Activated gamma-delta T cell (primary cell): ENCODE measurements at regions not wholly inside any gene's neighbourhood (a gene's known extent, or its start where the extent isn't known, plus 50 kb on each side); places are given as distances from the start of the nearest gene placed in this dataset.

Source experiments
- DNase-seq: peaks from one replicate; lab custom pipeline; 2025; lab: John Stamatoyannopoulos, UW

GRCh38 chr11:64501500-64502427 is 54.0 kb upstream of the SLC22A11 start:
- no peak for DNase-seq

GRCh38 chr11:64502634-64503033 is 53.1 kb upstream of the SLC22A11 start:
- DNase-seq = no peak

DNA sequence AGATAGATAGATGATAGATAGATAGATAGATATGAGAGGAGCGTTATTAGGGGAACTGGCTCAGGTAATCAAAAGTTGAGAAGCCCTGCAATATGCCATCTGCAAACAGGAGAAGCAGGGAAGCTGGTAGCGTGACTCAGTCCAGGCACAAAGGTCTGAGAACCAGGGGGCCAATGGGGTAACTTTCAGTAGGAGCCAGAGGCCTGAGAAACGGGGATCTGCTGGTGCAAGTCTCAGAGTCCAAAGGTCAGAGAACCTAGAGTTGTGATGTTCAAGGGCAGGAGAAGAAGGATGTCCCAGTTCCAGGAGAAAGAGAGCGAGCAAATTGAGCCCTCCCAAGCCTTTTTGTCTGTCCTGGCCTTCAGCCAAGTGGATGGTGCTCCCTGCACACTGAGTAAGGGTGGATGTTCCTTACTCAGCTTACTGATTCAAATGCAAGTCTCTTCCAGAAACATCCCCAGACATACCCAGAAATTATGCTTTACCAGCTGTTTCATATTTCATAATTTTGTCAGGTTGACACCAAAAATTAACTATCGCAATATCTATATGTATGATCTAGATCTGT is 52.5 kb upstream of the SLC22A11 start:
- DNase-seq = no peak

DNA sequence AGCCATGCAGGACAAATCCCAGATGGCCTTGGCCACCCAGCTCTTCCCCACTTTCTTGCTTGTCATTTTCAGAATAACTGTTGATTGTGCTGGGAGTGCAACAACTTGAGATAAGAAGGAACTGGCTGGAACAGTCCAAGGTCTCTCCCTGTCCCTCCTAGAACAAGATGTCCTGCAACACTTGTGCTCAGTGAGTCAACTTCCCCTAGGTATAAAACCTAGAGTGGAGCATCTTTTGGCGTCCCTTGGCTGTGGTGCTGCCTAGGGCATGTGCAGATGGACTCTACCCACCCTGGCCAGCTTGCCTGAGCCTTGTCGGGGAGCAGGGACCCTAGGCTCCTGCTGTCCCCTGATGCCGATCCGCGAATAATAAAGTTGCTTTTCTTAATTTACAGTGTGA is 50.7 kb upstream of the SLC22A11 start:
- DNase-seq = no peak
